ENCODE measurements at regions not wholly inside any gene's neighbourhood (a gene's known extent, or its start where the extent isn't known, plus 50 kb on each side); places are given as distances from the start of the nearest gene placed in this dataset.

GRCh38 chr10:117781216-117781831, 238.8 kb downstream of the EMX2 start:
- TF ChIP-seq CTCF (IDR thresholded peaks at IDR 0.05) = no peak
- no peak overlapping the region for H3K4me3 ChIP-seq (ENCODE audit: low read depth, low read length)
- no peaks in the 10 kb centered on the region for H3K4me1 ChIP-seq
- H3K36me3 ChIP-seq (ENCODE audit: control insufficient read depth, insufficient read depth, low read length) = no peaks in the 10 kb centered on the region
- no peak overlapping the region for H3K4me2 ChIP-seq (ENCODE audit: low read length)
- H3K79me2 ChIP-seq = no peaks in the 10 kb centered on the region
- no peak overlapping the region for H3K9ac ChIP-seq
- no peaks in the 10 kb centered on the region for H3K27me3 ChIP-seq (ENCODE audit: control insufficient read depth, insufficient read depth, low read length)
- H3K27ac ChIP-seq = no peak overlapping the region
- H3K9me3 ChIP-seq (ENCODE audit: control insufficient read depth, low read length) = no peaks in the 10 kb centered on the region
- H2AFZ ChIP-seq = no peak overlapping the region

GRCh38 chr10:117782276-117782675, 239.7 kb downstream of the EMX2 start:
- no peak overlapping the region for H3K27ac ChIP-seq
- H3K4me3 ChIP-seq (ENCODE audit: low read depth, low read length) = no peak overlapping the region
- no peaks in the 10 kb centered on the region for H3K27me3 ChIP-seq (ENCODE audit: control insufficient read depth, insufficient read depth, low read length)
- no peak overlapping the region for H3K4me2 ChIP-seq (ENCODE audit: low read length)
- no peak overlapping the region for H3K9ac ChIP-seq
- no peaks in the 10 kb centered on the region for H3K79me2 ChIP-seq
- no peaks in the 10 kb centered on the region for H3K4me1 ChIP-seq
- H3K9me3 ChIP-seq (ENCODE audit: control insufficient read depth, low read length) = no peaks in the 10 kb centered on the region
- peak overlapping the region; percentile 22 for H2AFZ ChIP-seq
- TF ChIP-seq CTCF (IDR thresholded peaks at IDR 0.05) = no peak
- H3K36me3 ChIP-seq (ENCODE audit: control insufficient read depth, insufficient read depth, low read length) = no peaks in the 10 kb centered on the region

GRCh38 chr10:117783698-117784395, 241.3 kb downstream of the EMX2 start:
- Histone ChIP-seq H3K27me3 (ENCODE audit: control insufficient read depth, insufficient read depth, low read length) (no peaks in the 10 kb centered on the region), H3K4me1 (no peaks in the 10 kb centered on the region), H3K36me3 (ENCODE audit: control insufficient read depth, insufficient read depth, low read length) (no peaks in the 10 kb centered on the region), H3K79me2 (no peaks in the 10 kb centered on the region), H3K27ac (no peak overlapping the region), H2AFZ (no peak overlapping the region), H3K9ac (no peak overlapping the region), H3K4me2 (ENCODE audit: low read length) (no peak overlapping the region), H3K4me3 (ENCODE audit: low read depth, low read length) (no peak overlapping the region), H3K9me3 (ENCODE audit: control insufficient read depth, low read length) (no peaks in the 10 kb centered on the region)
- no peak for TF ChIP-seq CTCF (IDR thresholded peaks at IDR 0.05)

- TF ChIP-seq CTCF (IDR thresholded peaks at IDR 0.05) = no peak
- no peak overlapping the region for H2AFZ ChIP-seq
- H3K4me3 ChIP-seq (ENCODE audit: low read depth, low read length) = no peak overlapping the region
- H3K4me2 ChIP-seq (ENCODE audit: low read length) = no peak overlapping the region
- H3K27ac ChIP-seq = no peak overlapping the region
- H3K9me3 ChIP-seq (ENCODE audit: control insufficient read depth, low read length) = no peaks in the 10 kb centered on the region
- no peak overlapping the region for H3K9ac ChIP-seq
- H3K79me2 ChIP-seq = no peaks in the 10 kb centered on the region
- H3K36me3 ChIP-seq (ENCODE audit: control insufficient read depth, insufficient read depth, low read length) = no peaks in the 10 kb centered on the region
- H3K27me3 ChIP-seq (ENCODE audit: control insufficient read depth, insufficient read depth, low read length) = no peaks in the 10 kb centered on the region
- no peaks in the 10 kb centered on the region for H3K4me1 ChIP-seq
Observed at GRCh38 chr10:117784776-117785175, 242.2 kb downstream of the EMX2 start.

GRCh38 chr10:117788911-117789310, 246.4 kb downstream of the EMX2 start:
- TF ChIP-seq CTCF (IDR thresholded peaks at IDR 0.05) = no peak
- H3K36me3 ChIP-seq (ENCODE audit: control insufficient read depth, insufficient read depth, low read length) = no peaks in the 10 kb centered on the region
- H3K4me2 ChIP-seq (ENCODE audit: low read length) = no peak overlapping the region
- H3K9me3 ChIP-seq (ENCODE audit: control insufficient read depth, low read length) = no peaks in the 10 kb centered on the region
- H3K4me3 ChIP-seq (ENCODE audit: low read depth, low read length) = no peak overlapping the region
- no peak overlapping the region for H2AFZ ChIP-seq
- H3K79me2 ChIP-seq = no peaks in the 10 kb centered on the region
- H3K9ac ChIP-seq = no peak overlapping the region
- H3K27ac ChIP-seq = no peak overlapping the region
- no peaks in the 10 kb centered on the region for H3K27me3 ChIP-seq (ENCODE audit: control insufficient read depth, insufficient read depth, low read length)
- no peaks in the 10 kb centered on the region for H3K4me1 ChIP-seq

Data from parathyroid adenoma (tissue), 2 donors.